NCI-H146 treated with DMSO at 0.1 percent for 48 hours (cell line): ENCODE measurements at regions not wholly inside any gene's neighbourhood (a gene's known extent, or its start where the extent isn't known, plus 50 kb on each side); places are given as distances from the start of the nearest gene placed in this dataset.
"Not testable (repeated sequence)": the region's sequence is repeated elsewhere in the genome, so short reads cannot be mapped to it uniquely, and the experiment has no call there.

ENCODE experiments used
- DNase-seq: peaks from one replicate; lab custom pipeline; 2025; ENCODE audit not compliant: unreplicated experiment; lab: John Stamatoyannopoulos, UW

DNA sequence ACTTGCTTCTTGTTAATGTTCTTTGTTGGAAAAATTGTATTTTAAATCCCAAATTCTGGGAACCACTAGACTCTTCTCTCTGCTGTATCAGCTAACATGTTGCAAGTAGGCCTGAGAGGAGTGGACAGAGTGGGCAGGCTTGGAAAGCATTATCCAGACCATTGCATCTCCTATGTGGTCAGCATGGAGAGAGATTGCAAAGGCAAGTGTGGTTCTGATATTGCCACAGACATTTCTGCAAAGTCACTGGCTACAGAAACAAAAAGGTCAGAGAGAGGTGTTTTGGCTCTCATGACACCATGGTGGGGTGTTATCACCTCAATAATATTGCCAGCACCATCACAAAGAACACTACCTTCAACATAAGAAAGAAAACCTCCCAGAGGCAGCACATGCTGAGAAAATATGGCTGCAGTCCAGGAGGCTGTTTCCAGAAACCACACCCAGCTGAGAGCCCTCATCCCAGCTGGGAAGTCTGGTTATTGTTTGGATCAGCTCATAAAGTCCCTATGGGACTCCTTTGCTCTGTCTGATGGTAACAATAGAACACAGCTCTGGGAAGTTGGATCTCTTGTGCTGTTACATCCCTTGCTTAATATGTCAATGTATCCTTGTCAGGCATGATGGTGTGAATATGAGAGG lies 78.2 kb upstream of the TBX18 start:
- no peak for DNase-seq

DNA sequence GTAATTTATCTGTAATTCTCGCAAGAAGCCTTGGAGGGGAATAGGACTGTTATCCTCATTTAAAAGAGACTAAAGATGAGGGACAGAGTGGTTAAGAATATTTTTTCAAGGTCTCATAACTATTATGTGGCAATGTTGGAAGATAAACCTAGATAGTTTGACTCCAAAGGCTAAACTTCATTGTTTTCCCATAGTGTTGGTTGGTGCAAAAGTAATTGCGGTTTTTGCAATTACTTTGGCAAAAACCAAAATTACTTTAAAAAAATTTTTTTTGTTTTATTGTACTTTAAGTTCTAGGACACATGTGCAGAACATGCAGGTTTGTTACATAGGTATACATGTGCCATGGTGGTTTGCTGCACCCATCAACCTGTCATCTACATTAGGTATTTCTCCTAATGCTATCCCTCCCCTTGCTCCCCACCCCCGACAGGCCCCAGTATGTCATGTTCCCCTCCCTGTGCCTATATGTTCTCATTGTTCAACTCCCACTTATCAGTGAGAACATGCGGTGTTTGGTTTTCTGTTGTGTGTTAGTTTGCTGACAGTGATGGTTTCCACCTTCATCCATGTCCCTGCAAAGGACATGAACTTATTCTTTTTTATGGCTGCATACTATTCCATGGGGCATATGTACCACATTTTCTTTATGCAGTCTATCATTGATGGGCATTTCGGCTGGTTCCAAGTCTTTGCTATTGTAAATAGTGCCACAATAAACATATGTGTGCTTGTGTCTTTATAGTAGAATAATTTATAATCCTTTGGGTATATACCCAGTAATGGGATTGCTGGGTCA lies 72.9 kb upstream of the TBX18 start:
- DNase-seq = not testable (repeated sequence)

DNA sequence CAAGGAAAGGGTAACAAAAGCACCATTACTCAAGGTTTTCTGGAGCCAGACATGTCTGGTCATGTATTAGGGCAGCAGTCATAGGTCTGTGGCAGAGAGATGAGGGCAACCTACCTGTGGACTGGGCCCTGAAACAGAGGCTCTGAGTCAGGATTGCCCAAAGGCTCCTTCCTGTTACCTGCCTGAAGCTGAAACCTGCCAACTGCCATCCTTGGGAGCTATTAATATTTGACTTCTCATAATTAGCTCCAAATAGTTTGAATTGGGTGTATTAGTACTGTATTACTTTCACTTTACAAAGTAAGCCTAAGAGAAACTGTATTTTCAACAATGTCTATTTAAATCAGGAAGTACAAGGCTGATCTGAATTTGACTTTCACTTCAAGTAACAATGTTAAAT lies 72.0 kb upstream of the TBX18 start:
- no peak for DNase-seq

DNA sequence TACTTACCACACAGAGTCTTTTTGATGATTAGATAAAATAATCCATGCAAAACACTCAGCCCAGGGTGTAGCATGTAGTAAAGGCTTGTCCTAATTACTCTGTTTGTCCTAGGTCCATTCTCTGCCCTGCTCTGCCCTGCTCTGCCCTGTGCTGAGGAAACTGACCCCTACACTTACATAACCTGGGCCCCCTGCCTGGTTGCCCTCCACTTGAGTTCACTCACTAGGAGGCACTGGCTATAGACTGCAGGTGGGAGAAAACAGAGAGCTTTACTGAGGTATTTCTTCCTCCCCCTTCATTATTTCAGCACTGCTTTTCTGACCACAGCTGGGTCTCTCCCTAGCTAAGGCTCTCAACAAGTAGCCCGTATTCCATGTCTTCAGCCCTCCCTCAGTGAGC lies 70.9 kb upstream of the TBX18 start:
- DNase-seq = no peak

DNA sequence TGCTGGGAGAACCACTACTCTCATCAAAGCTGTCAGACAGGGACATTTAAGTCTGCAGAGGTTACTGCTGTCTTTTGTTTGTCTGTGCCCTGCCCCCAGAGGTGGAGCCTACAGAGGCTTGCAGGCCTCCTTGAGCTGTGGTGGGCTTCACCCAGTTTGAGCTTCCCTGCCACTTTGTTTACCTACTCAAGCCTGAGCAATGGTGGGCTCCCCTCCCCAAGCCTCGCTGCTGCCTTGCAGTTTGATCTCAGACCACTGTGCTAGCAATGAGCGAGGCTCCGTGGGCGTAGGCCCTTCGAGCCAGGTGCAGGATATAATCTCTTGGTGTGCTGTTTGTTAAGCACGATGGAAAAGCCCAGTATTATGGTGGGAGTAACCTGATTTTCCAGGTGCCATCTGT lies 67.5 kb upstream of the TBX18 start:
- DNase-seq = not testable (repeated sequence)

DNA sequence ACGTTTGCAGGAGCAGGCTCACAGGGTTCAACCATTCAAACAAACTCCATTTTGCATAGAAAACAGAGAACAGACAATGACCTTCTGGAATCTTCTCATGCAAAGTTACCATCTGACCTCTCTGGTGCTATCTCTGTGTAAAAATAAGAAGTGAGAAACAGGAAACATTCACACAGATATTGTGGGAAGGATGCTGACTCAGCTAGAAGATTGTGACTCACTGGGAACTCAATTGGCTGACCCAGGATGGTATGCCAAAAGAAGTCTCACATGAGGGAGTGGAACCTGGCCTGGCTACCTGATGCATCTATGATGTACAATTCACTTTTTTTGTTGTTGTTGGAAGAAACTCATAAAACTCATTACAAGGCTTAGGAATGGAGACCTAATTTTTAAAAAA lies 61.1 kb upstream of the TBX18 start:
- DNase-seq = no peak

DNA sequence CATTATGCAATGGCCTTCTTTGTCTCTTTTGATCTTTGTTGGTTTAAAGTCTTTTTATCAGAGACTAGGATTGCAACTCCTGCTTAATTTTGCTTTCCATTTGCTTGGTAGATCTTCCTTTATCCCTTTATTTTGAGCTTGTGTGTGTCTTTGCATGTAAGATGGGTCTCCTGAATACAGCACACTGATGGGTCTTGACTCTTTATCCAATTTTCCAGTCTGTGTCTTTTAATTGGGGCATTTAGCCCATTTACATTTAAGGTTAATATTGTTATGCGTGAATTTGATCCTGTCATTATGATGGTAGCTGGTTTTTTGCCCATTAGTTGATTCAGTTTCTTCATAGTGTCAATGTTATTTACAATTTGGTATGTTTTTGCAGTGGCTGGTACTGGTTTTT lies 56.9 kb upstream of the TBX18 start:
- DNase-seq = not testable (repeated sequence)

DNA sequence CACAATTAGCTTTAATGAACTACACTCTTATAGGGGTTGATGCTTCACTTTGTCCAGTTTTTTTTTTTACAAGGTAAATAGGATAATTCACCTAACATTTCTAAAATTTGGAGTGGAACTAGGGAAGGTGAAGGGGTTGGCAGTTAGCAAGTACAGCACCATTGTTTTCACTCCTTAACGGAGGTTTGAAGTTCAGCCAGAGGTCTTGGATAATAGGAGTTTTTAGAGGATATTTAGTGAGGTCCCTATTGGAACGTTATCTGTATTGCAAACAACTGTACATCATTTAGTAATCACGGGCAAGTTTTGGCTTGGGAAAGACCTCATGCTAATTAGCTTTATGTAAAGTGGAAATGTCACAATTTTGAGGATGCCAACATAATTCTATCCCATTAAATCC lies 52.3 kb upstream of the TBX18 start:
- DNase-seq = no peak

DNA sequence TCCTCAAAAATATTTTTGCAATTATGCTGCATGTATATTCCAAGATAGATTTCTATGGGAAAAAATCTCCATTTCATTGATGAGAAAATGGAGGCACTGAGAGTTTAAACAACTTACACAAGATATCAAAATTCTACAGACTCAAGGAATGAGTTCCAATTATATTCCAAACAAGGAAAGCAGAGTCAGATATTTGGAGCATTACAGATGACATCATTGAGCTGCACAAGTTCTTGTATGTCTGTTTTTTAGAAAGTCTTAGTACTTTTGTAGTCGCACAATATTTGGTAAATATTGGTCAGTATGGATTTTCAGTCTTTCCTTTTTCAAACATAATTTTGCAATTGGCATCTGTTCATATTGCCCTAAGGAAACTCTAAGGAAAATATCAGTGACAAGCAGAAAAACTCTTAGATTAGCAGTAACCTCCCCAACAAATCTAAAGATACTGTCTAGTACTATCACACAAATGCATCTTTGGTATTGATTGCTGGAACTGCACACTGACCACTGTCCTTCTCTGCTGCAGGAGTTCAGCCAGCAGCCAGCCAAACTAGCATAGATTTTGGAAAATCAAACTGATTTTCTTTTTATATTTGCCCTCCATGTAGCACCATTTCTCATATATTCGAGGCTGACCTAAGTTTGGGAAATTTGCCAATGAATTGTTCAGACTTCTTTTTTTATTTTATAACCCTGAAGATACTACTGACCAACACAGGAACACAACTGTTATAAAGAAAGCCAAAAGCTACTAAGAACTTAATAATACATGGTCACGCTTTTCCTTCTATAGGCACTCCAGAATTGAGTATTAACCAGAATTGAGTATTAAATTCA lies 51.7 kb upstream of the TBX18 start:
- no peak for DNase-seq
